K562 (cell line): ENCODE measurements at regions not wholly inside any gene's neighbourhood (a gene's known extent, or its start where the extent isn't known, plus 50 kb on each side); places are given as distances from the start of the nearest gene placed in this dataset.
A peak's percentile ranks its signal among the peaks of the same experiment; 100 is the strongest.

Experiments used
- ATAC-seq: fragments of 200-7000 bp; cut with Tn5 transposase; 3 replicates; pipeline ENCODE4 v1.9.1; 2020; ENCODE audit warnings: moderate library complexity
- BruUV-seq: library from RNA; stranded (reverse); fragments of 400-500 nt; replicated peaks from 2 replicates; lab custom pipeline; 2021; lab: Mats Ljungman, UMichigan
- CTCF ChIA-PET: fragments of 300-600 bp; formaldehyde crosslinking; extraction: SDS; loops from one replicate; lab custom pipeline; 2021; ENCODE audit warnings: low intra/inter-chr PET ratio; lab: Yijun Ruan, JAX
- POLR2A ChIA-PET: fragments of 300-600, 350-650 bp; sonication (Branson Sonifier 250); formaldehyde crosslinking; extraction: SDS; loops from one replicate; lab custom pipeline; 2021; ENCODE audit warnings: antibody characterized with exemption, inconsistent platforms; lab: Yijun Ruan, JAX
- DNase-seq, 4 experiments: peaks; one replicate each; pipeline versions ENCODE4 v3.0.0 to v3.0.0-alpha.2; 2011 to 2018; ENCODE audit warnings: low spot score in 3 of 4, mixed read lengths in 3 of 4; ENCODE audit errors: extremely low read depth in 1 of 4
- FAIRE-seq: peaks from 2 replicates; lab custom pipeline; 2011; peaks lifted over from hg19 to GRCh38; lab: Jason Lieb, UNC
- H2AFZ ChIP-seq: 2 replicates; pipeline ENCODE4 v1.6.0; 2011; ENCODE audit warnings: low read depth, low read length, control low read depth, inconsistent platforms
- H3K27ac ChIP-seq: fragments of 200-600 bp; 3 replicates; pipeline ENCODE4 v1.8.0; 2011; ENCODE audit warnings: low read depth, mild to moderate bottlenecking, control low read depth, inconsistent platforms, low read length, moderate library complexity, mixed read lengths; ENCODE audit errors: extremely low read depth
- H3K27me3 ChIP-seq, 2 experiments: fragments of 300-600 bp in 1 of 2; 2 replicates in 1 of 2; 3 replicates in 1 of 2; pipeline versions ENCODE4 v1.6.0 to v1.8.0; 2011; ENCODE audit warnings: inconsistent platforms in 2 of 2, low read length in 2 of 2, mild to moderate bottlenecking in 1 of 2, mixed read lengths in 1 of 2, moderate library complexity in 1 of 2; ENCODE audit not compliant: control insufficient read depth in 2 of 2, insufficient read depth in 2 of 2
- H3K36me3 ChIP-seq: fragments of 300-600 bp; 3 replicates; pipeline ENCODE4 v1.8.0; 2011; ENCODE audit warnings: mild to moderate bottlenecking, low read length, inconsistent platforms; ENCODE audit not compliant: control insufficient read depth, insufficient read depth
- H3K4me1 ChIP-seq, 2 experiments: fragments of 200-600 bp in 1 of 2; replicated peaks in 1 of 2; 2 replicates in 1 of 2; 3 replicates in 1 of 2; pipeline versions ENCODE4 v1.5.1 to v1.8.0; 2011; ENCODE audit warnings: inconsistent platforms in 2 of 2, low read length in 2 of 2, mild to moderate bottlenecking in 1 of 2, mixed read lengths in 1 of 2, moderate library complexity in 1 of 2; ENCODE audit not compliant: control insufficient read depth in 2 of 2, insufficient read depth in 2 of 2
- H3K4me2 ChIP-seq: 2 replicates; pipeline ENCODE4 v1.6.1; 2011; ENCODE audit warnings: low read length, control low read depth, inconsistent platforms, mixed read lengths; ENCODE audit not compliant: insufficient read depth
- H3K4me3 ChIP-seq: fragments of 200-600 bp; sonication (generic), shearing (Covaris generic); 2 replicates; pipeline ENCODE4 v1.5.1; 2016; ENCODE audit warnings: control low read depth, inconsistent platforms
- H3K79me2 ChIP-seq: fragments of 200-600 bp; 3 replicates; pipeline ENCODE4 v1.8.0; 2011; ENCODE audit warnings: low read length, inconsistent platforms; ENCODE audit not compliant: control insufficient read depth, insufficient read depth
- H3K9ac ChIP-seq, 2 experiments: 2 replicates each; pipeline versions ENCODE4 v1.6.0 to v1.6.1; 2011; ENCODE audit warnings: low read depth in 2 of 2, low read length in 2 of 2, control low read depth in 1 of 2, inconsistent platforms in 1 of 2, mild to moderate bottlenecking in 1 of 2, mixed read lengths in 1 of 2; ENCODE audit not compliant: insufficient read depth in 1 of 2
- H3K9me1 ChIP-seq: one replicate; pipeline ENCODE4 v1.6.0; 2011; ENCODE audit warnings: inconsistent platforms, mild to moderate bottlenecking, low read length, moderate library complexity; ENCODE audit not compliant: control insufficient read depth, insufficient read depth
- H3K9me3 ChIP-seq: replicated peaks from 2 replicates; pipeline ENCODE4 v1.5.1; 2011; ENCODE audit warnings: low read depth, low read length, inconsistent platforms; ENCODE audit not compliant: control insufficient read depth, insufficient read depth
- H4K20me1 ChIP-seq: replicated peaks from 2 replicates; pipeline ENCODE4 v1.6.1; 2011; ENCODE audit warnings: low read length, inconsistent platforms, mixed read lengths; ENCODE audit not compliant: control insufficient read depth, insufficient read depth
- EP300 ChIP-seq: IDR thresholded peaks from 2 replicates; pipeline ENCODE4 v1.6.1; 2012; ENCODE audit warnings: low read length, improper control_type of control experiment
- GATAD2B ChIP-seq: fragments of 450-650 bp; IDR thresholded peaks from 2 replicates; pipeline ENCODE4 v1.6.1; 2017; ENCODE audit warnings: mild to moderate bottlenecking, borderline replicate concordance
- GTF2B ChIP-seq: IDR thresholded peaks from 2 replicates; pipeline ENCODE4 v1.6.1; 2011; ENCODE audit not compliant: insufficient read length; ENCODE audit errors: extremely low read depth
- KDM1A ChIP-seq, 2 experiments: fragments of 450-650 bp; IDR thresholded peaks; 2 replicates each; pipeline ENCODE4 v1.6.1; 2016; ENCODE audit warnings: mild to moderate bottlenecking in 2 of 2
- MAFG ChIP-seq: fragments of 450-650 bp; conservative IDR thresholded peaks from 2 replicates; pipeline ENCODE4 v1.6.1; 2016; ENCODE audit warnings: missing genetic modification characterization, missing compliant biosample characterization
- MEIS2 ChIP-seq: fragments of 450-650 bp; IDR thresholded peaks from 2 replicates; pipeline ENCODE4 v1.6.1; 2014; ENCODE audit warnings: mild to moderate bottlenecking; ENCODE audit not compliant: partially characterized antibody
- PHF8 ChIP-seq: fragments of 200-600 bp; sonication (generic); IDR thresholded peaks from 2 replicates; pipeline ENCODE4 v1.6.1; 2012; ENCODE audit warnings: mixed run types, mild to moderate bottlenecking, inconsistent platforms, low read length, moderate library complexity, borderline replicate concordance
- RCOR1 ChIP-seq, 2 experiments: IDR thresholded peaks; 2 replicates each; pipeline ENCODE4 v1.6.1; 2012; ENCODE audit warnings: low read depth in 2 of 2, low read length in 2 of 2, borderline replicate concordance in 1 of 2, improper control_type of control experiment in 1 of 2
- SNIP1 ChIP-seq: fragments of 450-650 bp; IDR thresholded peaks from 2 replicates; pipeline ENCODE4 v1.7.1; 2017; ENCODE audit warnings: low read depth, mild to moderate bottlenecking
- THRB ChIP-seq: fragments of 450-650 bp; formaldehyde crosslinking; conservative IDR thresholded peaks from 2 replicates; pipeline ENCODE4 v1.4.0; 2022; ENCODE audit warnings: mild to moderate bottlenecking, missing genetic modification characterization
- ZNF316 ChIP-seq: fragments of 450-650 bp; IDR thresholded peaks from 2 replicates; pipeline ENCODE4 v1.6.1; 2016
- WGBS: fragments of 100-300 bp; shearing (Covaris generic); methylation state at CpG from one replicate; pipeline ENCODE4 v1.1.6; 2016; ENCODE audit warnings: low coverage, mixed read lengths; ENCODE audit not compliant: insufficient coverage; ENCODE audit errors: missing lambda C conversion rate; 5-methylcytosine and 5-hydroxymethylcytosine counted together
- in situ Hi-C: fragments of 300-500 bp; cut with MboI; formaldehyde crosslinking; loops from 4 replicates; pipeline ENCODE4 v1.15.0; 2018; ENCODE audit warnings: inconsistent platforms, mixed read lengths
- intact Hi-C: fragments of 100-400 bp; cut with micrococcal nuclease; formaldehyde crosslinking; loops from 2 replicates; pipeline ENCODE4 v1.14.2; 2022
- TF ChIP-seq, protein P1 (sequence below), 2 experiments: IDR thresholded peaks in 1 of 2; conservative IDR thresholded peaks in 1 of 2; 2 replicates each; pipeline ENCODE4 v1.6.1; 2016; ENCODE audit warnings: low read depth in 2 of 2, mild to moderate bottlenecking in 1 of 2, missing compliant biosample characterization in 1 of 2, missing genetic modification characterization in 1 of 2, moderate library complexity in 1 of 2

DNA sequence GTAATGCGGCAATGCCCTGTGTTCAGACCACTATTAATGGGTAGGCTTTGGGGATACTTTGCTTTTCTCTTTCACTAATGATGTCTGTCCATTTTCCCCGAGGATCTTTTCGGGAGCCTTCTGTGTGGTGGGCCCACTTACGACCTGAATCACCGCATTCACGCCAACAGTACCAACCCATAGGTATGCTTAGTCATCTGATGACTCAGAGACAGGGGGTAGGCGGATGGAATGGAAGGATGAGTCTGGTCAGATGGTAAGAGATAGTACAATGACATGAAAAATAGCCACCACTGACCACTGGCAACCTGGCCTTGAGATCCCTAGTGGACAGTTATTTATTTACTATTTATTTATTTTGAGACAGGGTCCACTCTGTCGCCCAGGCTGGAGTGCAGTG, 76.0 kb upstream of the DHRSX start:
- H3K4me3 ChIP-seq, result no peak overlapping the region
- FAIRE-seq (peak; percentile 66), DNase-seq (peak; percentile 44 to 50 (median 46)), ATAC-seq (peak; percentile 73)
- H3K9me3 ChIP-seq, result no peaks in the 10 kb centered on the region
- no peak overlapping the region for H3K4me2 ChIP-seq
- 0 out of 2 replicates have a peak, but pooled peaks cover 4% of the 10 kb centered on the region for H4K20me1 ChIP-seq
- H3K9me1 ChIP-seq, result no peaks in the 10 kb centered on the region
- intact Hi-C loops (no loop called here), in situ Hi-C loops (loop anchor here (25.0 kb wide), 1 partner anchor 689 kb away; no protein-coding TSS in a partner anchor)
- H3K36me3 ChIP-seq, result no peaks in the 10 kb centered on the region
- no peak overlapping the region for H2AFZ ChIP-seq
- peaks cover 0 to 2% of the 10 kb centered on the region in 2 experiments; a peak in 1 of 5 replicates for H3K4me1 ChIP-seq
- peaks cover 0 to 7% of the 10 kb centered on the region in 2 experiments; a peak in 3 of 5 replicates for H3K27me3 ChIP-seq
- ChIA-PET CTCF (no interaction called here), POLR2A (no interaction called here)
- H3K9ac ChIP-seq, result no peak overlapping the region
- H3K27ac ChIP-seq, result no peak overlapping the region
- BruUV-seq, result no TSS peak
- no peaks in the 10 kb centered on the region for H3K79me2 ChIP-seq
- WGBS, result 12% methylated on average over 8 of the region's 8 CpGs
- TF ChIP-seq KDM1A (IDR thresholded peaks at IDR 0.05) (0 out of 4 replicates have a peak, but pooled peaks of 1 of the 2 experiments have one; percentile 18), SNIP1 (0 out of 2 replicates have a peak, but pooled peaks have one; percentile 23), EP300 (peak; percentile 49; the same call in 1 of the 2 replicates), MEIS2 (peak; percentile 89), ZNF316 (peak; percentile 76), PHF8 (no peak), RCOR1 (IDR thresholded peaks at IDR 0.05; ENCODE audit: borderline replicate concordance in 1 of 2, low read depth in 2 of 2, low read length in 2 of 2) (peak in 1 of 2 experiments; percentile 68; a peak in 1 of 4 replicates), THRB (CRISPR knock-in tag) (no peak), GTF2B (no peak), GATAD2B (no peak), MAFG (tag) (peak; percentile 82)
- TF ChIP-seq, protein P1, sequence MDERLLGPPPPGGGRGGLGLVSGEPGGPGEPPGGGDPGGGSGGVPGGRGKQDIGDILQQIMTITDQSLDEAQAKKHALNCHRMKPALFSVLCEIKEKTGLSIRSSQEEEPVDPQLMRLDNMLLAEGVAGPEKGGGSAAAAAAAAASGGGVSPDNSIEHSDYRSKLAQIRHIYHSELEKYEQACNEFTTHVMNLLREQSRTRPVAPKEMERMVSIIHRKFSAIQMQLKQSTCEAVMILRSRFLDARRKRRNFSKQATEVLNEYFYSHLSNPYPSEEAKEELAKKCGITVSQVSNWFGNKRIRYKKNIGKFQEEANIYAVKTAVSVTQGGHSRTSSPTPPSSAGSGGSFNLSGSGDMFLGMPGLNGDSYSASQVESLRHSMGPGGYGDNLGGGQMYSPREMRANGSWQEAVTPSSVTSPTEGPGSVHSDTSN (CRISPR knock-in tag; IDR thresholded peaks at IDR 0.05; ENCODE audit: low read depth), result peak; percentile 36; the same call in 1 of the 2 replicates
- TF ChIP-seq, protein P1 (tag; conservative IDR thresholded peaks at IDR 0.05; ENCODE audit: low read depth), result peak; percentile 72
